Gastrocnemius medialis (tissue), 4 donors: ENCODE measurements at regions not wholly inside any gene's neighbourhood (a gene's known extent, or its start where the extent isn't known, plus 50 kb on each side); places are given as distances from the start of the nearest gene placed in this dataset.

Source experiments
- CTCF ChIP-seq, 5 experiments: fragments of 450-650 bp in 3 of 5; fragments of 200-600 bp in 2 of 5; sonication (generic) in 2 of 5; IDR thresholded peaks in 4 of 5; conservative IDR thresholded peaks in 1 of 5; 1 replicate in 4 of 5; 2 replicates in 1 of 5; pipeline ENCODE4 v1.5.1; 2016 to 2019; ENCODE audit warnings: antibody characterized with exemption in 5 of 5, mild to moderate bottlenecking in 3 of 5, moderate library complexity in 3 of 5
- POLR2A ChIP-seq, 2 donors: fragments of 450-650 bp; IDR thresholded peaks; one replicate each; pipeline ENCODE4 v1.6.1; 2017; ENCODE audit warnings: antibody characterized with exemption in 2 of 2, mild to moderate bottlenecking in 2 of 2, moderate library complexity in 2 of 2

- no peak for TF ChIP-seq POLR2A (IDR thresholded peaks at IDR 0.05)
- TF ChIP-seq CTCF (IDR thresholded peaks at IDR 0.05 in 4 of 5, conservative IDR thresholded peaks at IDR 0.05 in 1 of 5): no peak
Measured at GRCh38 chr11:109648804-109649203, 226.8 kb downstream of the C11orf87 start.
